Loucy (cell line): ENCODE measurements at regions not wholly inside any gene's neighbourhood (a gene's known extent, or its start where the extent isn't known, plus 50 kb on each side); places are given as distances from the start of the nearest gene placed in this dataset.

Experiments
- H2AFZ ChIP-seq: fragments of 200-600 bp; sonication (generic); 2 replicates; pipeline ENCODE4 v1.6.0; 2016; ENCODE audit warnings: antibody characterized with exemption, mild to moderate bottlenecking, low read length, moderate library complexity
- H3F3A ChIP-seq: fragments of 200-600 bp; 2 replicates; pipeline ENCODE4 v1.6.0; 2016; ENCODE audit warnings: antibody characterized with exemption, low read depth, mild to moderate bottlenecking
- H3K27me3 ChIP-seq: fragments of 200-600 bp; sonication (generic); 2 replicates; pipeline ENCODE4 v1.6.1; 2014; ENCODE audit warnings: low read length, mild to moderate bottlenecking; ENCODE audit not compliant: insufficient read depth, poor library complexity, severe bottlenecking
- H3K36me3 ChIP-seq: fragments of 200-600 bp; sonication (generic); 2 replicates; pipeline ENCODE4 v1.6.1; 2016; ENCODE audit warnings: low read length; ENCODE audit not compliant: insufficient read depth
- H3K4me1 ChIP-seq: fragments of 200-600 bp; sonication (generic); 2 replicates; pipeline ENCODE4 v1.5.1; 2014; ENCODE audit warnings: low read length, mild to moderate bottlenecking; ENCODE audit not compliant: insufficient read depth, poor library complexity, severe bottlenecking
- H3K4me2 ChIP-seq: fragments of 200-600 bp; sonication (generic); 2 replicates; pipeline ENCODE4 v1.6.0; 2014; ENCODE audit warnings: antibody characterized with exemption, low read length, low read depth, mild to moderate bottlenecking; ENCODE audit not compliant: poor library complexity, severe bottlenecking
- H3K4me3 ChIP-seq: fragments of 200-600 bp; sonication (generic); 2 replicates; pipeline ENCODE4 v1.5.1; 2014; ENCODE audit warnings: low read length, mild to moderate bottlenecking, mixed read lengths; ENCODE audit not compliant: poor library complexity, severe bottlenecking
- H3K79me2 ChIP-seq: fragments of 200-600 bp; sonication (generic); 2 replicates; pipeline ENCODE4 v1.6.1; 2014; ENCODE audit warnings: low read length; ENCODE audit not compliant: insufficient read depth
- H3K9ac ChIP-seq: fragments of 200-600 bp; sonication (generic); 2 replicates; pipeline ENCODE4 v1.6.0; 2014; ENCODE audit warnings: mild to moderate bottlenecking, low read depth, low read length, moderate library complexity; ENCODE audit not compliant: poor library complexity, severe bottlenecking
- H3K9me2 ChIP-seq: fragments of 200-600 bp; sonication (generic); replicated peaks from 2 replicates; pipeline ENCODE4 v1.6.1; 2016; ENCODE audit warnings: low read depth, low read length, mixed read lengths
- H3K9me3 ChIP-seq: fragments of 200-600 bp; sonication (generic); 2 replicates; pipeline ENCODE4 v1.6.1; 2014; ENCODE audit warnings: mild to moderate bottlenecking, antibody characterized with exemption, low read length, low read depth; ENCODE audit not compliant: insufficient read depth
- H4K20me1 ChIP-seq: fragments of 200-600 bp; sonication (generic); 2 replicates; pipeline ENCODE4 v1.6.0; 2014; ENCODE audit warnings: antibody characterized with exemption, low read length, mild to moderate bottlenecking; ENCODE audit not compliant: insufficient read depth, poor library complexity, severe bottlenecking
- EZH2phosphoT487 ChIP-seq: fragments of 200-600 bp; IDR thresholded peaks from 2 replicates; pipeline ENCODE4 v1.6.1; 2018; ENCODE audit warnings: antibody characterized with exemption, mild to moderate bottlenecking, moderate library complexity, borderline replicate concordance
- TF ChIP-seq, protein P1 (sequence below): fragments of 200-600 bp; sonication (generic); conservative IDR thresholded peaks from 2 replicates; pipeline ENCODE4 v1.5.1; 2014; ENCODE audit warnings: mild to moderate bottlenecking, antibody characterized with exemption, low read length

DNA sequence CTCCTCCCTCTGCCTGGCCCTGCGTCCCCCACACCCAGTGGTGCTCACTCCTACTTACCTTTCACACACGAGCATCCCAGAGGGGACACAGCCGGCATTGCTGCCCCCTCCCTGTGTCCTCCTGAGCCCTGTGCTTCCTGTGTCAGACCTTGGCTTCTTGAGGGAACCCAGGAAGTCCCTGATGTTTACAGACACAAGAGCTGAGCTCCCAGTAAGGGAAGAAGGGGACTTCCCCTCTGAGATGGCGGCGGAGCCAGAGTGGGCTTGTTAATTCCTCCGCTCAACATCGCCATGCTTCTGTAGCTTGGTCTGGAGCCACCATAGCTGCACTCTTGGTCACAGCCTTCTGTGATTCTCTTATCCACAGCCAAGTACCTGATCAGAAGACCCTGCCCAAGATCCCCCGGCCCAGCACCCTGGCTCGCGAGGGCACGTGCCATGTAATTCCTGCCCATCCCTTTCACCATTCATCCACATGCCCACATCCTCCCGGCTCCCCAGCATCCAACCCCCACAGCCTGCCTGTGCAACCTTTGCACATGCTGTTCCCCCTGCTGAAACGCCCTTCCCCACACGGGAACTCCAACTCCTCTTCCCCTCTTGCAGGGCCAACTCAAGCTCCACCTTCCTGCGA, 127.4 kb upstream of the FOXF1 start:
- no peaks in the 10 kb centered on the region for H3K9me2 ChIP-seq
- H3K9ac ChIP-seq, result no peak overlapping the region
- no peaks in the 10 kb centered on the region for H4K20me1 ChIP-seq
- no peaks in the 10 kb centered on the region for H3K4me1 ChIP-seq
- no peak overlapping the region for H3K4me3 ChIP-seq
- no peaks in the 10 kb centered on the region for H3K9me3 ChIP-seq
- H3K27me3 ChIP-seq, result no peaks in the 10 kb centered on the region
- H3K4me2 ChIP-seq, result no peak overlapping the region
- no peak overlapping the region for H2AFZ ChIP-seq
- H3K36me3 ChIP-seq, result no peaks in the 10 kb centered on the region
- H3F3A ChIP-seq, result no peaks in the 10 kb centered on the region
- no peaks in the 10 kb centered on the region for H3K79me2 ChIP-seq
- TF ChIP-seq EZH2phosphoT487, result no peak
- TF ChIP-seq, protein P1, sequence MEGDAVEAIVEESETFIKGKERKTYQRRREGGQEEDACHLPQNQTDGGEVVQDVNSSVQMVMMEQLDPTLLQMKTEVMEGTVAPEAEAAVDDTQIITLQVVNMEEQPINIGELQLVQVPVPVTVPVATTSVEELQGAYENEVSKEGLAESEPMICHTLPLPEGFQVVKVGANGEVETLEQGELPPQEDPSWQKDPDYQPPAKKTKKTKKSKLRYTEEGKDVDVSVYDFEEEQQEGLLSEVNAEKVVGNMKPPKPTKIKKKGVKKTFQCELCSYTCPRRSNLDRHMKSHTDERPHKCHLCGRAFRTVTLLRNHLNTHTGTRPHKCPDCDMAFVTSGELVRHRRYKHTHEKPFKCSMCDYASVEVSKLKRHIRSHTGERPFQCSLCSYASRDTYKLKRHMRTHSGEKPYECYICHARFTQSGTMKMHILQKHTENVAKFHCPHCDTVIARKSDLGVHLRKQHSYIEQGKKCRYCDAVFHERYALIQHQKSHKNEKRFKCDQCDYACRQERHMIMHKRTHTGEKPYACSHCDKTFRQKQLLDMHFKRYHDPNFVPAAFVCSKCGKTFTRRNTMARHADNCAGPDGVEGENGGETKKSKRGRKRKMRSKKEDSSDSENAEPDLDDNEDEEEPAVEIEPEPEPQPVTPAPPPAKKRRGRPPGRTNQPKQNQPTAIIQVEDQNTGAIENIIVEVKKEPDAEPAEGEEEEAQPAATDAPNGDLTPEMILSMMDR, result no peak

DNA sequence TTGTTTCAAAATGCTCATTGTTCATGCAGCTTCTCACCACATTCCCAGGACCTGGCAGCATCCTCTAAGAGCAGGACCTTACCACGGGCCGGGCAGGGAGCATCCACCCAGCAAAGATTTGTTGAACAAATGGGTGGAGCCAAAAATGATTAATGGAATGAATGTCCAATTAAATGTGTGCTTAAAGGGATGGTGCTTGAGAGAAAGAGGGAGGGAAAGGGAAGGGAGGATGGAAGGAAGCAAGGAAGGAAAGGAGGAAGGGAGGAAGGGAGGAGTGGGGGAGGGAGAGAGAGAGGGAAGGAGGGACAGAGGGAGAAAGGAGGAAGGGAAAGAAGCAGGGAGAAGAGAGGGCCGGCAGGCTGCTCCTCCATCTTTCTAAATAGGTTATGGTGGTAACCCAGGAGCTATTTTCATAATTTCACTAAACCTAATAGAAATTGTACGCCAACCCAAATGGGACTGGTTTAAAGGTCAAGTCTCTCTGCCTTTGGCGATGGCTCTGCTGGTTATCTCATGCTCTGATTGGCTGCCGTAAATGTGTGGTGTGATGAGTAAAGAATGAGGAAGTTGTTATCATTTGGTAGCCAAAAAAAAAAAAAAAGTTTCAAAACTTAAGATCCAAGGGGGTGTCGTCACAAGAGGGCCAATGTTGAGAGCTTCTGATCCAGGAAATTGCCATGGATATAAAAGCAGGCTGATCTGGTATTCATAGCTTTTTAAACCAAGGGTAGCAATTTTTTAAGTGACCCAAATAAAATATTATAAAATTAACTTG, 126.7 kb upstream of the FOXF1 start:
- H3K9me2 ChIP-seq, result no peaks in the 10 kb centered on the region
- H3F3A ChIP-seq, result no peaks in the 10 kb centered on the region
- H4K20me1 ChIP-seq, result no peaks in the 10 kb centered on the region
- no peak overlapping the region for H2AFZ ChIP-seq
- H3K4me1 ChIP-seq, result no peaks in the 10 kb centered on the region
- no peaks in the 10 kb centered on the region for H3K79me2 ChIP-seq
- no peaks in the 10 kb centered on the region for H3K27me3 ChIP-seq
- H3K4me2 ChIP-seq, result no peak overlapping the region
- H3K9ac ChIP-seq, result no peak overlapping the region
- TF ChIP-seq, protein P1, result no peak
- TF ChIP-seq EZH2phosphoT487, result no peak
- no peaks in the 10 kb centered on the region for H3K9me3 ChIP-seq
- no peaks in the 10 kb centered on the region for H3K36me3 ChIP-seq
- H3K4me3 ChIP-seq, result no peak overlapping the region

DNA sequence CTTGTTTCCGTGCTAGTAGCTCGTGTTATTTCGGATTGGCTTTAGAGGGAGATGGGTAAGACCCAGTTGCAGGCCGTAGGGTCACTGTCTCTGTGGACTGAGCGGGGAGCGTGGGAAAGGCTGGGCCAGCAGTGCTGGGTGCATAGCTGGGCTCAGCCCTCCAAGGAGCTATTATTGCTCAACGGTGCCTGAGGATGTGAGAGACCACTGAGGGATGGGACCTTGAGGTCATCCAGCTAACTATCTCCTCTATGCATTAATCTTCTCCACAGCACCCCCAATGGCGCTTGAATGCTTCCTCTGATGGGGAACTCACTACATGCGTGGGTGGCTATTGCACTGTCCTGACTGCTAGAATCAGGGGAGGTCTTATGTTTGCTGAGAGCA, 126.1 kb upstream of the FOXF1 start:
- Histone ChIP-seq H3F3A (no peaks in the 10 kb centered on the region), H4K20me1 (no peaks in the 10 kb centered on the region), H3K4me2 (no peak overlapping the region), H3K36me3 (no peaks in the 10 kb centered on the region), H3K4me1 (no peaks in the 10 kb centered on the region), H3K9me3 (no peaks in the 10 kb centered on the region), H3K9ac (no peak overlapping the region), H3K9me2 (no peaks in the 10 kb centered on the region), H3K79me2 (no peaks in the 10 kb centered on the region), H3K4me3 (no peak overlapping the region), H3K27me3 (no peaks in the 10 kb centered on the region), H2AFZ (no peak overlapping the region)
- TF ChIP-seq EZH2phosphoT487, result no peak
- TF ChIP-seq, protein P1, result no peak
